H9 (cell line): ENCODE measurements at regions not wholly inside any gene's neighbourhood (a gene's known extent, or its start where the extent isn't known, plus 50 kb on each side); places are given as distances from the start of the nearest gene placed in this dataset.
A peak's percentile ranks its signal among the peaks of the same experiment; 100 is the strongest.
"Not testable (repeated sequence)": the region's sequence is repeated elsewhere in the genome, so short reads cannot be mapped to it uniquely, and the experiment has no call there.

Source experiments
- DNase-seq: peaks from one replicate; pipeline ENCODE4 v3.0.0-alpha.2; 2017
- H2AFZ ChIP-seq: one replicate; pipeline ENCODE4 v1.6.1; 2013; ENCODE audit warnings: mild to moderate bottlenecking, low read length, control low read depth, moderate library complexity
- H2AK5ac ChIP-seq: 2 replicates; pipeline ENCODE4 v1.6.1; 2013; ENCODE audit warnings: low read length, control low read depth, mixed read lengths; ENCODE audit not compliant: insufficient read length
- H2BK120ac ChIP-seq: one replicate; pipeline ENCODE4 v1.6.1; 2013; ENCODE audit warnings: low read depth, mild to moderate bottlenecking, low read length, control low read depth, inconsistent platforms; ENCODE audit not compliant: poor library complexity, severe bottlenecking
- H2BK12ac ChIP-seq: 2 replicates; pipeline ENCODE4 v1.6.1; 2013; ENCODE audit warnings: low read length, control low read depth, mixed read lengths, low read depth; ENCODE audit not compliant: insufficient read length
- H2BK15ac ChIP-seq: 2 replicates; pipeline ENCODE4 v1.6.1; 2013; ENCODE audit warnings: low read depth, low read length, control low read depth
- H2BK20ac ChIP-seq: one replicate; pipeline ENCODE4 v1.6.1; 2013; ENCODE audit warnings: low read depth, mild to moderate bottlenecking, low read length, control low read depth, inconsistent platforms; ENCODE audit not compliant: poor library complexity, severe bottlenecking
- H2BK5ac ChIP-seq: 2 replicates; pipeline ENCODE4 v1.6.1; 2013; ENCODE audit warnings: low read length, control low read depth, mixed read lengths; ENCODE audit not compliant: insufficient read length
- H3K14ac ChIP-seq: 2 replicates; pipeline ENCODE4 v1.6.1; 2013; ENCODE audit warnings: low read length, control low read depth; ENCODE audit not compliant: insufficient read depth
- H3K18ac ChIP-seq: 2 replicates; pipeline ENCODE4 v1.6.1; 2013; ENCODE audit warnings: low read depth, mild to moderate bottlenecking, mixed read lengths, low read length, control low read depth; ENCODE audit not compliant: insufficient read length
- H3K23ac ChIP-seq: 2 replicates; pipeline ENCODE4 v1.6.1; 2013; ENCODE audit warnings: low read length, control low read depth, mixed read lengths, low read depth; ENCODE audit not compliant: insufficient read length
- H3K23me2 ChIP-seq: 2 replicates; pipeline ENCODE4 v1.6.1; 2013; ENCODE audit warnings: low read depth, mild to moderate bottlenecking, mixed read lengths, low read length, control low read depth; ENCODE audit not compliant: insufficient read length, poor library complexity, severe bottlenecking
- H3K27ac ChIP-seq: 2 replicates; pipeline ENCODE4 v1.5.1; 2013; ENCODE audit warnings: low read length, control low read depth, mixed read lengths, low read depth; ENCODE audit not compliant: insufficient read length
- H3K27me3 ChIP-seq: 2 replicates; pipeline ENCODE4 v1.6.1; 2013; ENCODE audit warnings: low read length, control low read depth, inconsistent platforms; ENCODE audit not compliant: insufficient read depth
- H3K4ac ChIP-seq: 2 replicates; pipeline ENCODE4 v1.6.1; 2013; ENCODE audit warnings: low read depth, mild to moderate bottlenecking, control low read depth, inconsistent platforms, low read length, moderate library complexity
- H3K4me1 ChIP-seq: 2 replicates; pipeline ENCODE4 v1.6.1; 2013; ENCODE audit warnings: low read length, control low read depth, inconsistent platforms; ENCODE audit not compliant: insufficient read depth
- H3K4me2 ChIP-seq: 2 replicates; pipeline ENCODE4 v1.6.1; 2013; ENCODE audit warnings: low read length, control low read depth, mixed read lengths; ENCODE audit not compliant: insufficient read length, insufficient read depth
- H3K56ac ChIP-seq: 2 replicates; pipeline ENCODE4 v1.6.1; 2013; ENCODE audit warnings: low read depth, mild to moderate bottlenecking, mixed read lengths, low read length, control low read depth; ENCODE audit not compliant: insufficient read length
- H3K79me1 ChIP-seq: 2 replicates; pipeline ENCODE4 v1.6.1; 2013; ENCODE audit warnings: low read depth, mild to moderate bottlenecking, moderate library complexity, low read length, control low read depth, inconsistent platforms; ENCODE audit not compliant: insufficient read depth, poor library complexity, severe bottlenecking
- H3K79me2 ChIP-seq: 2 replicates; pipeline ENCODE4 v1.6.1; 2013; ENCODE audit warnings: low read length, control low read depth, inconsistent platforms; ENCODE audit not compliant: insufficient read depth
- H3K9ac ChIP-seq: 2 replicates; pipeline ENCODE4 v1.6.1; 2013; ENCODE audit warnings: low read length, control low read depth, mixed read lengths; ENCODE audit not compliant: insufficient read length; ENCODE audit errors: extremely low read depth
- H3K9me3 ChIP-seq: one replicate; pipeline ENCODE4 v1.6.1; 2013; ENCODE audit warnings: low read depth, low read length, inconsistent platforms; ENCODE audit not compliant: control insufficient read depth
- H3T11ph ChIP-seq: one replicate; pipeline ENCODE4 v1.6.1; 2013; ENCODE audit warnings: mild to moderate bottlenecking, low read length, control low read depth, inconsistent platforms
- H4K20me1 ChIP-seq: one replicate; pipeline ENCODE4 v1.6.1; 2013; ENCODE audit not compliant: control insufficient read depth, insufficient read length, insufficient read depth
- H4K5ac ChIP-seq: 2 replicates; pipeline ENCODE4 v1.6.1; 2013; ENCODE audit warnings: low read depth, mild to moderate bottlenecking, mixed read lengths, low read length, control low read depth; ENCODE audit not compliant: insufficient read length
- H4K8ac ChIP-seq: replicated peaks from 2 replicates; pipeline ENCODE4 v1.6.1; 2013; ENCODE audit warnings: low read length, control low read depth, mixed read lengths, low read depth; ENCODE audit not compliant: insufficient read length
- H4K91ac ChIP-seq: 2 replicates; pipeline ENCODE4 v1.6.1; 2013; ENCODE audit warnings: low read depth, mild to moderate bottlenecking, moderate library complexity, mixed read lengths, low read length, control low read depth; ENCODE audit not compliant: insufficient read length
- H3K27ac Mint-ChIP-seq, 3 experiments: 2 replicates in 2 of 3; 3 replicates in 1 of 3; pipeline ENCODE4 v1.8.0; 2020 to 2021; ENCODE audit warnings: mixed read lengths in 3 of 3, mild to moderate bottlenecking in 1 of 3, moderate library complexity in 1 of 3
- H3K27me3 Mint-ChIP-seq: 2 replicates; pipeline ENCODE4 v1.8.0; 2021; ENCODE audit warnings: low read depth, mild to moderate bottlenecking, moderate library complexity, mixed read lengths
- H3K36me3 Mint-ChIP-seq, 3 experiments: 2 replicates in 2 of 3; 3 replicates in 1 of 3; pipeline ENCODE4 v1.8.0; 2020 to 2021; ENCODE audit warnings: low read depth in 3 of 3, mixed read lengths in 3 of 3; ENCODE audit not compliant: insufficient read depth in 1 of 3
- H3K4me1 Mint-ChIP-seq, 2 experiments: 2 replicates each; pipeline ENCODE4 v1.8.0; 2020; ENCODE audit warnings: mixed read lengths in 2 of 2
- H3K4me3 Mint-ChIP-seq, 2 experiments: 2 replicates in 1 of 2; 3 replicates in 1 of 2; pipeline ENCODE4 v1.8.0; 2020 to 2021; ENCODE audit warnings: mild to moderate bottlenecking in 2 of 2, mixed read lengths in 2 of 2, moderate library complexity in 1 of 2
- H3K9me3 Mint-ChIP-seq, 2 experiments: 2 replicates in 1 of 2; 3 replicates in 1 of 2; pipeline ENCODE4 v1.8.0; 2020; ENCODE audit warnings: mild to moderate bottlenecking in 2 of 2, mixed read lengths in 2 of 2, moderate library complexity in 1 of 2
- WGBS: extraction: QIAGEN DNeasy Blood & Tissue Kit; methylation state at CpG from one replicate; pipeline ENCODE4 v1.1.7; 2013; ENCODE audit warnings: missing lambda C conversion rate, low lambda C conversion rate, mixed read lengths; ENCODE audit not compliant: insufficient read length; ENCODE audit errors: extremely low coverage; 5-methylcytosine and 5-hydroxymethylcytosine counted together

DNA sequence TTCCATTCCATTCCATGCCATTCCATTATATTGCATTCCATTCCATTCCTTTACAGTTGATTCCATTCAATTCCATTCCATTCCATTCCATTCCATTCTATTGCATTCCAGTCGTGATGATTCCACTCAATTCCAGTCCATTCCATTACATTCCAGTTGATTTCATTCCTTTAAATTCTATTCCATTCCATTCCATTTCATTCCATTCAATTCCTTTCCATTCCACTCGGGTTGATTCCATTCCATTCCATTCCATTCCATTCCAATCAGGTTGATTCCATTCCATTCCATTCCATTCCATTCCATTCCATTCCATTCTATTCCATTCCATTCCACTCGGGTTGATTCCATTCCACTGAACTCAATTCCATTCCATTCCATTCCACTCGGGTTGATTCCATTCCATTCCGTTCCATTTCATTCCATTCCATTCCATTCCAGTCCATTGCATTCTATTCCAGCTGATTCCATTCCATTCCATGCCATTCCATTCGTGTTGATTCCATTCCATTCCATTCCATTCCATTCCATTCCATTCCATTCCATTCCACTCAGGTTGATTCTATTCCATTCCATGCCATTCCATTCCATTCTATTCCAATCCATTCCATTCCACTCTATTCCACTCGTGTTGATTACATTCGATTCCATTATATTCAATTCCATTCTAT, 1137.6 kb downstream of the RPIA start:
- H3K23me2 ChIP-seq, H3K79me2 ChIP-seq, H3K4me1 ChIP-seq, H3K4me2 ChIP-seq, H2BK15ac ChIP-seq, H3K9ac ChIP-seq, H4K91ac ChIP-seq, H3K27ac Mint-ChIP-seq, H3K9me3 Mint-ChIP-seq, H2AK5ac ChIP-seq, H3K4me1 Mint-ChIP-seq, H3K56ac ChIP-seq, H3K79me1 ChIP-seq, H3K27ac ChIP-seq, DNase-seq, H2BK120ac ChIP-seq, H3K23ac ChIP-seq, H3K9me3 ChIP-seq, H2AFZ ChIP-seq, H3K14ac ChIP-seq, H3T11ph ChIP-seq, H3K18ac ChIP-seq, H2BK5ac ChIP-seq, H4K20me1 ChIP-seq, H4K5ac ChIP-seq, H2BK12ac ChIP-seq, H2BK20ac ChIP-seq, H3K27me3 ChIP-seq, H3K4ac ChIP-seq, H4K8ac ChIP-seq: not testable (repeated sequence)
- peaks cover 21% of the 10 kb centered on the region for H3K27me3 Mint-ChIP-seq
- H3K4me3 Mint-ChIP-seq, result peak overlapping the region in 1 of 2 experiments; percentile 0; a peak in 2 of 5 replicates
- peaks cover 16 to 48% (median 46%) of the 10 kb centered on the region in 3 experiments for H3K36me3 Mint-ChIP-seq
- 100% methylated on average over 3 of the region's 8 CpGs for WGBS
